Testis (tissue), 2 donors: ENCODE measurements at regions not wholly inside any gene's neighbourhood (a gene's known extent, or its start where the extent isn't known, plus 50 kb on each side); places are given as distances from the start of the nearest gene placed in this dataset.

Experiments used
- POLR2A ChIP-seq: fragments of 450-650 bp; IDR thresholded peaks from one replicate; pipeline ENCODE4 v1.6.1; 2017; ENCODE audit warnings: antibody characterized with exemption, mild to moderate bottlenecking, moderate library complexity
- TF ChIP-seq, protein P1 (sequence below), 3 experiments: fragments of 450-650 bp in 2 of 3; fragments of 200-600 bp in 1 of 3; sonication (generic) in 1 of 3; IDR thresholded peaks; one replicate each; pipeline ENCODE4 v1.5.1; 2016 to 2019; ENCODE audit warnings: antibody characterized with exemption in 3 of 3, mild to moderate bottlenecking in 2 of 3, moderate library complexity in 1 of 3

DNA sequence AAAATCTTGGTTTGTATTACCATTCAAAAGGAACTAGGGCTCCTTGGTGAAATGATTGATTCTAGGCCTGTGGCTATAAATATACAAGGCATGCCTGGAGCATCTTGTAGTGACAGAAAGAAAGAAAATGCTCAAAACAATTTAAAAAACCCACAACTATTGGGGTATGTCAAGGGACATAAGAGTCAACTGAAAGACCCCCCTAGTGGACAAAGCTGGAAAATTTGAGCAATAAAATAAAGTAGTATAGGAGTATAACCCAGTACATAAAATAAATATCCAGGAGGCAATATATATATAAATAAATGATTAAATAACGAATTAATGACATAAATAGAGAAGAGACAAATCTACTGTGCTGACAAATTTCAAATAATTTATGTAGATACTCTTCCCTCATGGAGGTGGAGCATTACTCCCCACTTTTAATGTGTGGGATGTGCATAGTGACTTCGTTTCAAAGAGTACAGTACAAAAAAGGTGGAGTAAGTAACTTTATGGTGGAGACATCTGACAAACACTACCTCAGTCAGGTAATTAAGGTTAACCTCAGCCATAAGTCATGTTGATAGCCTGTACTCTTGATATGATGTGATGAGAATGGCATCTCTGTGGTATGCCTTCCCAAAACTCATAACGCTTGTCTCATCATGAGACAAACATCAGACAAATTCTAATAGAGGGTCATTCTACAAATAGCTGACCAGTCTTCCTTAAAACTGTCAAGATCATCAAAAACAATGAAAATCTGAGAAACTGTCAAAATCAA, 185.0 kb upstream of the GLRA2 start:
- TF ChIP-seq, protein P1, sequence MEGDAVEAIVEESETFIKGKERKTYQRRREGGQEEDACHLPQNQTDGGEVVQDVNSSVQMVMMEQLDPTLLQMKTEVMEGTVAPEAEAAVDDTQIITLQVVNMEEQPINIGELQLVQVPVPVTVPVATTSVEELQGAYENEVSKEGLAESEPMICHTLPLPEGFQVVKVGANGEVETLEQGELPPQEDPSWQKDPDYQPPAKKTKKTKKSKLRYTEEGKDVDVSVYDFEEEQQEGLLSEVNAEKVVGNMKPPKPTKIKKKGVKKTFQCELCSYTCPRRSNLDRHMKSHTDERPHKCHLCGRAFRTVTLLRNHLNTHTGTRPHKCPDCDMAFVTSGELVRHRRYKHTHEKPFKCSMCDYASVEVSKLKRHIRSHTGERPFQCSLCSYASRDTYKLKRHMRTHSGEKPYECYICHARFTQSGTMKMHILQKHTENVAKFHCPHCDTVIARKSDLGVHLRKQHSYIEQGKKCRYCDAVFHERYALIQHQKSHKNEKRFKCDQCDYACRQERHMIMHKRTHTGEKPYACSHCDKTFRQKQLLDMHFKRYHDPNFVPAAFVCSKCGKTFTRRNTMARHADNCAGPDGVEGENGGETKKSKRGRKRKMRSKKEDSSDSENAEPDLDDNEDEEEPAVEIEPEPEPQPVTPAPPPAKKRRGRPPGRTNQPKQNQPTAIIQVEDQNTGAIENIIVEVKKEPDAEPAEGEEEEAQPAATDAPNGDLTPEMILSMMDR (IDR thresholded peaks at IDR 0.05) = no peak
- no peak for TF ChIP-seq POLR2A
